ENCODE measurements at regions not wholly inside any gene's neighbourhood (a gene's known extent, or its start where the extent isn't known, plus 50 kb on each side); places are given as distances from the start of the nearest gene placed in this dataset.

GRCh38 chr1:8218351-8219092, 99.4 kb upstream of the SLC45A1 start:
- Histone ChIP-seq H2AK5ac (ENCODE audit: low read depth, low read length) (peak overlapping the region; percentile 93), H3K27me3 (ENCODE audit: control insufficient read depth, insufficient read depth, low read length) (no peaks in the 10 kb centered on the region), H3K56ac (ENCODE audit: extremely low read depth, insufficient read depth, low read length) (no peak overlapping the region), H2AFZ (replicated peaks; ENCODE audit: low read length, poor library complexity) (peak overlapping the region; percentile 66), H4K91ac (ENCODE audit: insufficient read depth, low read depth, low read length) (peak overlapping the region; percentile 72), H4K5ac (ENCODE audit: low read depth, low read length) (peak overlapping the region; percentile 55), H2BK15ac (ENCODE audit: low read depth, low read length) (peak overlapping the region; percentile 87), H2AK9ac (replicated peaks; ENCODE audit: low read depth, low read length, poor library complexity) (no peak overlapping the region), H3K23ac (ENCODE audit: low read depth, low read length) (peak overlapping the region; percentile 35; the same call in 1 of the 2 replicates), H3K9me1 (ENCODE audit: insufficient read depth, low read length) (peaks cover 29% of the 10 kb centered on the region), H2BK20ac (ENCODE audit: low read depth, low read length) (peak overlapping the region; percentile 85), H3K79me1 (ENCODE audit: low read depth in 1 of 2, low read length in 2 of 2) (peaks cover 0 to 2% of the 10 kb centered on the region in 2 experiments; a peak in 1 of 4 replicates), H2BK120ac (ENCODE audit: low read depth, low read length) (peak overlapping the region; percentile 99), H3K9me3 (ENCODE audit: control insufficient read depth, insufficient read depth, low read length) (no peaks in the 10 kb centered on the region), H3K4me1 (ENCODE audit: control insufficient read depth, insufficient read depth, low read length) (peaks cover 42% of the 10 kb centered on the region), H3K27ac (ENCODE audit: insufficient read depth, low read length) (peak overlapping the region; percentile 5; the same call in 1 of the 2 replicates), H3K4ac (ENCODE audit: low read depth, low read length) (peak overlapping the region; percentile 91), H3K18ac (ENCODE audit: low read depth, low read length) (peak overlapping the region; percentile 32; the same call in 1 of the 2 replicates), H3K14ac (replicated peaks; ENCODE audit: low read depth, low read length) (peak overlapping the region; percentile 83), H2BK5ac (ENCODE audit: low read depth, low read length, poor library complexity, severe bottlenecking) (peak overlapping the region; percentile 18), H4K20me1 (ENCODE audit: insufficient read depth, low read length) (no peaks in the 10 kb centered on the region), H3K36me3 (ENCODE audit: control insufficient read depth, insufficient read depth, low read length) (no peaks in the 10 kb centered on the region), H3K9ac (ENCODE audit: low read depth, low read length) (no peak overlapping the region), H4K8ac (ENCODE audit: low read depth in 2 of 2, low read length in 2 of 2) (peak overlapping the region; percentile 77 to 100), H3K4me3 (ENCODE audit: insufficient read depth, low read depth, low read length) (no peak overlapping the region), H3K4me2 (ENCODE audit: low read depth, low read length) (no peak overlapping the region)
- 92% methylated on average over 2 of the region's 10 CpGs; no CpG with 5 or more reads in 1 of the 2 experiments for WGBS, 2 experiments (ENCODE audit: extremely low coverage in 2 of 2, insufficient read length in 1 of 2)
- in situ Hi-C loops (cut with MboI; ENCODE audit: low sequenced_read_pairs) = loop anchor here (10.0 kb wide), 1 partner anchor 184 kb away; no protein-coding TSS in a partner anchor
- TF ChIP-seq USF2 (IDR thresholded peaks at IDR 0.05; ENCODE audit: low read depth, low read length) = no peak
- TF ChIP-seq CEBPB (IDR thresholded peaks at IDR 0.05; ENCODE audit: low read depth, low read length) = peak; percentile 96
- no peak for TF ChIP-seq NFE2L2 (IDR thresholded peaks at IDR 0.05; ENCODE audit: low read depth, low read length)
- TF ChIP-seq FOS (IDR thresholded peaks at IDR 0.05; ENCODE audit: low read depth, low read length) = no peak
- TF ChIP-seq MAZ (IDR thresholded peaks at IDR 0.05; ENCODE audit: borderline replicate concordance, low read depth, low read length) = no peak
- TF ChIP-seq MXI1 (IDR thresholded peaks at IDR 0.05; ENCODE audit: borderline replicate concordance, low read depth, low read length) = no peak
- TF ChIP-seq POLR2A (IDR thresholded peaks at IDR 0.05; ENCODE audit: low read depth, low read length) = no peak
- no peak for TF ChIP-seq RAD21 (IDR thresholded peaks at IDR 0.05; ENCODE audit: low read length)
- no peak for TF ChIP-seq CTCF (conservative IDR thresholded peaks at IDR 0.05; ENCODE audit: low read depth, low read length)
- intact Hi-C loops (cut with micrococcal nuclease) = no loop called here
- dilution Hi-C loops (cut with HindIII; ENCODE audit: low sequenced_read_pairs, unreplicated experiment) = no loop called here
- DNase-seq (peak; percentile 65), ATAC-seq (ENCODE audit: low read depth) (no peak)
- no TSS peak for BruUV-seq (replicated peaks)
- ChIA-PET CTCF (no interaction called here), POLR2A (ENCODE audit: unreplicated experiment) (no interaction called here)
